GM21526 (cell line): ENCODE measurements at regions not wholly inside any gene's neighbourhood (a gene's known extent, or its start where the extent isn't known, plus 50 kb on each side); places are given as distances from the start of the nearest gene placed in this dataset.

Source experiments
- ATAC-seq: cut with Tn5 transposase; IDR thresholded peaks from one replicate; pipeline ENCODE4 v1.9.1; 2021; ENCODE audit warnings: moderate library complexity; ENCODE audit not compliant: unreplicated experiment, low FRiP score

- ATAC-seq, result no peak
Measured at GRCh38 chr20:20939006-20939405, 167.2 kb downstream of the LINC00237 start.

- ATAC-seq, result no peak
Measured at GRCh38 chr20:20938599-20938998, 167.6 kb downstream of the LINC00237 start.

DNA sequence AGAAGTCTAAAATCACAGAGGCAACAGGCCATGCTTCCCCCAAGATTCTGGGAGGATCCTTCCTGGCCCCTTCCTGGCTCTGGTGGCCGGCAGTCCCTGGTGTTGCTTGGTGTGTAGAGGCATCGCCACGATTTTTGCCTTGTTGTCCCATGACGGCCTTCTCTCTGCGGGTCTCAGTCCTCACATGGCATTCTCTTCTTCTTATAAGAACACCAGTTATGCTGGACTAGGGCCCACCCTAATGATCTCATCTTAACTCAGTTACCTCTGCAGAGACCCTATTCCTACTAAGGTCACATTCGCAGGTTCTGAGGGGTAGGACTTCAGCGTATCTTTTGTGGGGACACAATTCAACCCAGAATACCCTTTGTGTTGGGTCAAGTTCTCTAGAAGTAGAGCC is 168.0 kb downstream of the LINC00237 start:
- no peak for ATAC-seq

DNA sequence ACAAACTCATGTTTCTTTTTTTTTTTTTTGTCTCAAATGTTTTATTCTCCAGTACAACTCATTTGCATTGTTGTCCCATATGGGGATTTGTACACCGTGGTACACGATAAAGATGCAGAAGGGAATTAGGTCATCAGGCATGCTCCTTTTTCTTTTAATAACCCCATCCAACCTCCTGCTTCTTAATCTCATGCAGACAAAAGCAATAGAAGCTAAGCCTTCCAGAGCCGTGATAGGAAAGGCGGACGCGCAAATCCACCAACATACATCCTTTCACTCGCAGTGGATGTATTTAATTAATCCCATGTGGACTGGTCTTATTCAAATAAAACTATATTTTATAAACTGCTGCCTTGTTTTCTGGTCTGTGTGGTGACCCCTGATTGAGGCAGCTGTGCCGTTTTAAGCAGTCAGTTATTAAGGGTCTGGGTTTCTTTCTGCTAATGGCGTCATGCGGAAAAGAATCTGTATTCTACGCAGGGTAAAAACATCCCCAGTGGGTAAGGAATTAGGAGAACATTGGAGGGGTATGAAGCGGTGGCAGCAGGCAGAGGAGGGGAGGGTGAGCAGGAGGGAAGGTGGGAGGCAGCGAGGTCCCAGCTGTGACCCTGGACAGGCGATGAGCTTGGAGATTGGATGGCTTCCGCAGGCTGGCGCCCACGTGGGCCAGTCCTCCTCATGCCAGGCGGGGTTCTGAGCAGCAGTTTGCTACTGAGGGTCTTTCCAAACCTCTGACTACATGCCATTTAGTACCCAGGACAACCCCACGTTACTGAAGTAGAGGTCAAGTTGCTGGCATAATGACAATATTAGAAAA is 172.8 kb downstream of the LINC00237 start:
- no peak for ATAC-seq

DNA sequence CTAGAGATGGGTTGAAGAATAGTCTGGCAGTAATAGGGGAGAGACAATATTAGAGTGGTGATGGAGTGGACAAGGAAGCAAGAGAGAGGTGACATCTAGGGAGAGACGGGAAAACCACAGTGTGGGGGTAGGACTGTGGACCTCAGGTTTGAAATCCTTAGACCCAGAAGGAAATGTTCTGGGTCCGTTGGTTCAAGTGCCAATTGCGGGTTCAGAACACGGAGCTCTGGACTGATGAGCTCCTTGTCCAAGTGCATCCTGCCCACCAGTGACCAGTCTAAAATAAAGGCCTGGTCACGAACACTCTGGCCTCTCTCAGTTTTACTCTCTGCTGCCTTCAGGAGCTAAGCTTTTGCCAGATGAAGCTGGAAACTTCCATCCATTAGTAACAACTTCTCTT is 174.0 kb downstream of the LINC00237 start:
- ATAC-seq, result no peak

- no peak for ATAC-seq
Measured at GRCh38 chr20:20931632-20932031, 174.5 kb downstream of the LINC00237 start.

- no peak for ATAC-seq
Measured at GRCh38 chr20:20931024-20931423, 175.1 kb downstream of the LINC00237 start.

GRCh38 chr20:20930500-20930899 is 175.7 kb downstream of the LINC00237 start:
- no peak for ATAC-seq

GRCh38 chr20:20929341-20929740 is 176.8 kb downstream of the LINC00237 start:
- ATAC-seq, result no peak

DNA sequence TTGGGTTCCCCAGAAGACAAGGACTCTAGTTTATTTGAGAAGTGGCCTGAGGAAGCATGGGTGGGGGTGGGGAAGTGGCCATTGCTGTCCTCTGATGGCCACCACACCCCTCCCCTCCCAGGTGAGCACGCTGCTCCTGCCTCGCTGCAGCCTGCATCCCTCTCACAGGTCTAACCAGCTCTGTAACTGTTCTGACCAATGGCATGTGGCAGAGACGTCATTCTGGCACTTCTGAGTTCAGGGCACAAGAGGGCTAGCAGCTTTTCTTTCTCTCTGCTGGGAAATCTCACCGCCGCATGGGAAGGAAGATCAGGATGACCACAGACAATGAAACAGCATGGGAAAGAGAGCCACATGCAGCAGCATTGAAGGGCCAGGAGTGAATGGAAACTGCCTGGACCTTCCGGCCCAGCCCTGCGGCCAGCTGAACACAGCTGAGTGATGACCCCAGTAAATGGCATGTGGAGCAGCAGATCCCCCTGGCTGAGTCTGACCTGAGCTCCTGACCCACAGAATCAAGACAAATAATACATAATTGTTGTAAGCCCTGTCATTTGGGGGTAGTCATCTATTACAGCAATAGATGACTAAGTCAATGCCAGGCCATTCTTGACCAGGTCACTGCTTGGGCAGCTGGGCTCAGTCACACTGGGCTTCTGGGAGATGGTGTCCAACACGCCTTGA is 179.8 kb downstream of the LINC00237 start:
- no peak for ATAC-seq

DNA sequence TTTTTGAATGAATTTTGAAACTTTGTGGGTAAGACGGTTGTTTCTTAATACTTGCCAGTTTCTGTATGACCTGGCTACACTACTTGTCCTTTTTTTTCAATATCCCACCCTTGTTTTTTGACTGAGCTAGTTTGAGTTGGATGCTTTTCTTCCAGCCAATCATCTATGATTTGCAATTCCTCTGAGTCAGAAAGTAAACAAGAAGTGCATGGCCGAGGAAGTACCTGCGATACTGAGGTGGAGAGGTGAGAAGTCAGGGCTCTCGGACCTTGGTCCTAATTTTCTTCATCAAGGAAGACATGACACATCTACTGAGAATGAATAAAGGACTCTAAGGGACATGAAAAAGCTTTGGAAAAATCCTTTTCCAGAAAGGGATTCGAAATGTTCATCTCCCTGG is 185.7 kb downstream of the LINC00237 start:
- no peak for ATAC-seq

DNA sequence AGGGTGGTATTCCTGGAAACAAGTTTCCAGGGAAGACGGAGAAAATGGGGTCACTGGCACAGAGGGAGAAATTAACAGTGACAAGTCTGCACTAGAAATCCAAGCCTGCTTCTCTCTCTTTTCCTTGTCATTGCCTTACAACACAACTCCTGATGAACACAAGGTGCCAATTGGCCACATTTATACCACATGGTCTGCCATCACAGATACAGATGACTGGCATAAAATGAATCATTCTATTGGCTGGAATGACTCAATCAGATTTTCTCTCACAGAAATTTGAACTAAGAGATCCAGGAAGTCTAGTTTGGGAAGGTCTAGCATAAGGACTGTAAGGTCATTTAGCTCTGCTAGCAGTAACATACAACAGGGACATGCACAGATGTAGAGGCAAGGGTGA is 190.3 kb downstream of the LINC00237 start:
- no peak for ATAC-seq

DNA sequence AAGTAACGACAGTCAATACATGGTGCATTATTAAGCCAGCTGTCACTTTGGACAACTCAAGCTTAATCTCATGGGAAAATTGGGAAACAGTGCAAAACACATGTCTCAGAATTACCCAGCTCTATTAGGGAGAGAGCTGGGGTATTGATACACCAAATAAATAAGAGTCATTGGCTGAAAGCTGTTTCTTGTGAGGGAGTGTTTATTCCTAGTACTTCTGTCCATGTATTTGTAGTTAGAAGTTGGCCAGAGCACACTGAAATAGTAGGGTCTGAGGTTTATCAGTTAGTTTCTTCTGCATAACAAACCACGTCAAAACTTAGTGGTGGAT is 192.0 kb upstream of the RALGAPA2 start:
- no peak for ATAC-seq

DNA sequence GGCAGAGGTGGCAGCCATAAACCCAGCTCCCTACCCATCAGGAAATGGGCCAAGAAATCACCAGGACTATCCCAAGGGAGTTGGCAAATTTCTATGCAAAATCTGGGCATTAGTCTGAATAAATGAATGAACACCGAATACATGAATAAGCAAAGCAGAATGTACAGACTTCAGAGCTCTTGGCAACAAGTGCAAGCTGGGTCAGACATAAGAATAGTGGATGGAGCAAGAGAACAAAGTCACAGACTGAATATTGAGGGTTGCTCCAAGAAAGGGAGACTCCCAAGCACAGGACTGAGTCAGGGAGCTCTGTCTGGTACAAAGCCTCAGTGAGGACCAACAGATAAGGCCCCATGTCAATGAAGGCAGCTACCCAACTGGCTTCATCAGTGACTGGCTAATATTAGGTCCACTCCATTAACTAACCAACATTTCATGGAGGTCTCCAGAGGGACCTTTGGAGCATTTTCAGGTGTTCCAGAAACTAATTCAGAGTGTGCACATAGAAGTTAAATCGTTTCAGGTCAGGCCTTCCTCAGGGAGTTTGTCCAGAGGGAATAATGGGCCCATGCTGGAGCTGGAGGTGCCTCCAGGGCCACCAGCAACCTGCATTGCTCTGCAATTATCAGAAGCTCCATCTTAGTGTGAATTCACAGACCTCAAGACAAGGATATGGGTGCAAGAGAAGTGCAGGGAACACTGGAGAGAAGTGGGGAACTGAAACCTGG is 191.5 kb upstream of the RALGAPA2 start:
- no peak for ATAC-seq

- ATAC-seq, result no peak
Measured at GRCh38 chr20:20897922-20898321, 185.5 kb upstream of the RALGAPA2 start.

DNA sequence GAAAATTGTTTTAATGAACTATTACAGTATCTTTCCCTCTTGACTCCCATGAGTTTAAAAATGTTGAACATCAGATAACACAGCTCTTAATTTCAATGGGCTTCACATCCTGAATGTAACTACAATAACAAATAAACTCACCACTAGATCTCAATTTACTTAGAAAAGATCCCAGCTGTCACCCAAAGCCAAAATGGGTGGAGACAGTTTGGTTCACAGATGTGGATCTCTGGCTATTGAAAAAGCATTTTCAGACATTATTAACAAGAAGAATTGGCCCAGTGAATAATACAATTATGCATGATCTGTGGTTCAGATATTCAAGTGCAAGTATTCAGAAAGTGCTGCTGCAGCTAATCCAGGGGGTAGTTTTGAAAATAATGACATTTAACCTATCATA is 184.7 kb upstream of the RALGAPA2 start:
- ATAC-seq, result no peak

GRCh38 chr20:20896606-20897005 is 184.2 kb upstream of the RALGAPA2 start:
- no peak for ATAC-seq

- ATAC-seq, result no peak
Measured at GRCh38 chr20:20895537-20895936, 183.1 kb upstream of the RALGAPA2 start.

GRCh38 chr20:20894753-20895152 is 182.3 kb upstream of the RALGAPA2 start:
- no peak for ATAC-seq

DNA sequence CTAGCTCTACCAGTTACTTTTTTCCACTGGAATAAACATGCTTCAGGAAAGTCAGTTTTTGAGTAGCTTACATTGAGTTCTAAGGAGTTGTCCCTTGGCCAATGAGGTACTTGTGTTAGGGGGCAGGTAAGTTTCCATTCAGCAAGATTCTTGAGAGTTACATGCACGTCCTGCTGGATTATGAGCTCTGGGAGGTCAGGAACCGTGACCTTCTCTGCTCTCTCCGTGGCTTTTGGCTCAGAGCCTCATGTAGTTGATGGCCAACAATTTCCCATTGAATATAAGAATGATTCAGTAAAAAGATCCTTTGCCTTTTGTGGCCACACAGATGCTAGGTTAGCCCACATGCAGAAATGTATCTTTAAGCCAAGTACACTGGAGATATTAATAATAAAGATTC is 181.8 kb upstream of the RALGAPA2 start:
- no peak for ATAC-seq

DNA sequence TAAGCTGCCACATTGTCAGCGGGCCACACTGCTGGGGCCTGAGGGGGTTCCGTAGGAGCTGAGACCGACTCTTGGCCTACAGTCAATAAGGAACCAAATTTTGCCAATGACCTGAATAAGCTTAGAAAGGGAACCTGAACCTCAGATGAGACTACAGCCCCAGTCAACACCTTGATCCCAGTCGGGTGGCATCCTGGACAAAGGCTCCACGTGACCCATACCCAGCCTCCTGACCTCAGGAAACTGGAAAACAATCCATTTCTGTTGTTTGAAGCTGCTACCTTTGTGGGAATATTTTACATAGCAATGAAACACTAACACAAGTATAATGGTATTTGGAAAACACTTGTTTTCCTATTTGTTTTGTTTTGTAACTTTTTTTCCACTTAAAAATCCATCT is 179.9 kb upstream of the RALGAPA2 start:
- no peak for ATAC-seq

GRCh38 chr20:20890751-20891150 is 178.3 kb upstream of the RALGAPA2 start:
- ATAC-seq, result no peak
